ENCODE measurements at regions not wholly inside any gene's neighbourhood (a gene's known extent, or its start where the extent isn't known, plus 50 kb on each side); places are given as distances from the start of the nearest gene placed in this dataset.
"Not testable (repeated sequence)": the region's sequence is repeated elsewhere in the genome, so short reads cannot be mapped to it uniquely, and the experiment has no call there.

- DNase-seq (ENCODE audit: low read depth), result peak; percentile 39
- peak; percentile 64 for TF ChIP-seq CTCF (IDR thresholded peaks at IDR 0.05; ENCODE audit: low read length, missing control alignments)
- H3K4me3 ChIP-seq (replicated peaks; ENCODE audit: low read depth, low read length), result no peak overlapping the region
Observed at GRCh38 chr3:181326637-181327223, 337.2 kb upstream of the DNAJC19 start.

- not testable (repeated sequence) for DNase-seq (ENCODE audit: low read depth); H3K4me3 ChIP-seq (replicated peaks; ENCODE audit: low read depth, low read length)
Observed at GRCh38 chr3:181324516-181324915, 335.0 kb upstream of the DNAJC19 start.

GRCh38 chr3:181318321-181318720 lies 328.8 kb upstream of the DNAJC19 start:
- no peak for DNase-seq (ENCODE audit: low read depth)
- no peak for TF ChIP-seq CTCF (IDR thresholded peaks at IDR 0.05; ENCODE audit: low read length, missing control alignments)
- H3K4me3 ChIP-seq (replicated peaks; ENCODE audit: low read depth, low read length), result no peak overlapping the region

GRCh38 chr3:181317508-181317907 lies 328.0 kb upstream of the DNAJC19 start:
- no peak overlapping the region for H3K4me3 ChIP-seq (replicated peaks; ENCODE audit: low read depth, low read length)
- no peak for DNase-seq (ENCODE audit: low read depth)
- TF ChIP-seq CTCF (IDR thresholded peaks at IDR 0.05; ENCODE audit: low read length, missing control alignments), result no peak

GRCh38 chr3:181316482-181316881 lies 326.9 kb upstream of the DNAJC19 start:
- DNase-seq (ENCODE audit: low read depth), result peak; percentile 16
- TF ChIP-seq CTCF (IDR thresholded peaks at IDR 0.05; ENCODE audit: low read length, missing control alignments), result no peak

GRCh38 chr3:181313335-181313734 lies 323.8 kb upstream of the DNAJC19 start:
- DNase-seq (ENCODE audit: low read depth), result no peak
- TF ChIP-seq CTCF (IDR thresholded peaks at IDR 0.05; ENCODE audit: low read length, missing control alignments), result no peak
- no peak overlapping the region for H3K4me3 ChIP-seq (replicated peaks; ENCODE audit: low read depth, low read length)

More at GRCh38 chr3:181316482-181316881, 326.9 kb upstream of the DNAJC19 start:
- no peak overlapping the region for H3K4me3 ChIP-seq (replicated peaks; ENCODE audit: low read depth, low read length)

GRCh38 chr3:181311186-181311585 lies 321.6 kb upstream of the DNAJC19 start:
- TF ChIP-seq CTCF (IDR thresholded peaks at IDR 0.05; ENCODE audit: low read length, missing control alignments), result no peak
- no peak overlapping the region for H3K4me3 ChIP-seq (replicated peaks; ENCODE audit: low read depth, low read length)
- no peak for DNase-seq (ENCODE audit: low read depth)
